Sigmoid colon (tissue), 4 donors: ENCODE measurements at regions not wholly inside any gene's neighbourhood (a gene's known extent, or its start where the extent isn't known, plus 50 kb on each side); places are given as distances from the start of the nearest gene placed in this dataset.

Experiments
- EP300 ChIP-seq, 4 donors: sonication (generic); formaldehyde crosslinking; IDR thresholded peaks; one replicate each; pipeline ENCODE4 v1.6.1; 2017; ENCODE audit warnings: antibody characterized with exemption in 4 of 4
- POLR2AphosphoS5 ChIP-seq, 4 donors: sonication (generic); formaldehyde crosslinking; IDR thresholded peaks; one replicate each; pipeline ENCODE4 v1.6.1; 2017; ENCODE audit warnings: antibody characterized with exemption in 4 of 4
- TF ChIP-seq, protein P1 (sequence below), 4 experiments: fragments of 450-650 bp in 3 of 4; fragments of 200-600 bp in 1 of 4; IDR thresholded peaks; one replicate each; pipeline ENCODE4 v1.5.1; 2016 to 2019; ENCODE audit warnings: antibody characterized with exemption in 4 of 4, mild to moderate bottlenecking in 3 of 4, moderate library complexity in 2 of 4

DNA sequence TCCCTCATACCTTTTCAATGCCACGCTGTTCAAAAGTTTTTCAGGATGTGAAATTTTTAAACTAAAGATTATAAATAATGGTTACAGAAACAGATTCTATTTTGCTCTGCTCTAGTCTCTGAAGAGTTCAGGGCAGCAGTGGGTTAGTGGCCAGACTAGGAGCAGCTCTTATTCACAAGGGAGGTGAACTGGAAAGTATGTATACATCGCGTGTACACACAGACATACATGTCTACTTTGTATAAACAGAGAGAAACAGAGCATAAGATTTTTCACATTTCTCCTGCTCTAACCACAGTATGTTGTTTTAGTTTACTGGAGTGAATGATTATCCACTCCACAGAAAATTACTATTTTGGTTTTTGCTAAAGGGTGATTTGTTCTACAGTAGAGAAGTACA is 74.4 kb upstream of the CRY1 start:
- TF ChIP-seq, protein P1, sequence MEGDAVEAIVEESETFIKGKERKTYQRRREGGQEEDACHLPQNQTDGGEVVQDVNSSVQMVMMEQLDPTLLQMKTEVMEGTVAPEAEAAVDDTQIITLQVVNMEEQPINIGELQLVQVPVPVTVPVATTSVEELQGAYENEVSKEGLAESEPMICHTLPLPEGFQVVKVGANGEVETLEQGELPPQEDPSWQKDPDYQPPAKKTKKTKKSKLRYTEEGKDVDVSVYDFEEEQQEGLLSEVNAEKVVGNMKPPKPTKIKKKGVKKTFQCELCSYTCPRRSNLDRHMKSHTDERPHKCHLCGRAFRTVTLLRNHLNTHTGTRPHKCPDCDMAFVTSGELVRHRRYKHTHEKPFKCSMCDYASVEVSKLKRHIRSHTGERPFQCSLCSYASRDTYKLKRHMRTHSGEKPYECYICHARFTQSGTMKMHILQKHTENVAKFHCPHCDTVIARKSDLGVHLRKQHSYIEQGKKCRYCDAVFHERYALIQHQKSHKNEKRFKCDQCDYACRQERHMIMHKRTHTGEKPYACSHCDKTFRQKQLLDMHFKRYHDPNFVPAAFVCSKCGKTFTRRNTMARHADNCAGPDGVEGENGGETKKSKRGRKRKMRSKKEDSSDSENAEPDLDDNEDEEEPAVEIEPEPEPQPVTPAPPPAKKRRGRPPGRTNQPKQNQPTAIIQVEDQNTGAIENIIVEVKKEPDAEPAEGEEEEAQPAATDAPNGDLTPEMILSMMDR (IDR thresholded peaks at IDR 0.05) = no peak
- no peak for TF ChIP-seq EP300 (IDR thresholded peaks at IDR 0.05)
- TF ChIP-seq POLR2AphosphoS5 (IDR thresholded peaks at IDR 0.05) = no peak
